ENCODE measurements at regions not wholly inside any gene's neighbourhood (a gene's known extent, or its start where the extent isn't known, plus 50 kb on each side); places are given as distances from the start of the nearest gene placed in this dataset.

DNA sequence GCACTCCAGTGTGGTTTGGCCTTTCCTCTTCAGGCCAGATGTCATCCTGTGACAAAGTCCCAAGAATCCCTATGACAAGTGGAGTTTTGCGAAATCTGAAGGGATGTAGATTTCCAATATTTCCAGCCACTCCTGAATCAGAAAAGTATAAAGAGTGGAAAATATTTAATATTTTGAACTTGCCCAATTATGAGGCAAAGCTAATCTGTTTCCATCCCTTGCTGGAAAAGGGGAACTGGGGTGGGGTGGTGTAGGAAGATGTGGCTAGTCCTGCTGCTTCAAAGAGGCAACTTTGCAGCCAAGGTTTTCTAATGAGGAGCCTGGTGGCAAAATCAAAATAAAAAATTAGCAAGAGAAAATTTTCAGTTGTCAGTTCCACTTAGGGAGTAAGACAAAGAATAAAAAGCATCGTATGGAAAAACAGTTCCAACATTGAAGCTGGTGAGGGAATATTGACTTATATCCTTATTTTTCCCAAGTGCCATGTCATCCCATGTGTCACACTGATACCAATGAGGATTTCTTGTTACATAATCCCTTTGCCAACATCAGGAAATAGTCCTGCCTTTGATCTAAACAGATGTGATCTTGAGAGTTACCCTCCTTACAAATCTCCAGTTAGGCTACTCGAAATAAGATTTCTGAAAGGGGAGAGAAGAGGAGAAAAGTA is 480.0 kb upstream of the JARID2 start:
- H3K4me3 Mint-ChIP-seq (ENCODE audit: low read depth, unreplicated experiment) = no peak overlapping the region
- no peaks in the 10 kb centered on the region for H3K36me3 Mint-ChIP-seq (ENCODE audit: insufficient read depth, unreplicated experiment)
- no peaks in the 10 kb centered on the region for H3K27me3 Mint-ChIP-seq (ENCODE audit: unreplicated experiment)
- no TSS peak for BruUV-seq (replicated peaks)
- no peaks in the 10 kb centered on the region for H3K9me3 Mint-ChIP-seq (ENCODE audit: low read depth, unreplicated experiment)
- CTCF ChIA-PET = no interaction called here
- H3K4me1 Mint-ChIP-seq (ENCODE audit: low read depth, unreplicated experiment) = peaks cover 10% of the 10 kb centered on the region
- TF ChIP-seq, protein P1, sequence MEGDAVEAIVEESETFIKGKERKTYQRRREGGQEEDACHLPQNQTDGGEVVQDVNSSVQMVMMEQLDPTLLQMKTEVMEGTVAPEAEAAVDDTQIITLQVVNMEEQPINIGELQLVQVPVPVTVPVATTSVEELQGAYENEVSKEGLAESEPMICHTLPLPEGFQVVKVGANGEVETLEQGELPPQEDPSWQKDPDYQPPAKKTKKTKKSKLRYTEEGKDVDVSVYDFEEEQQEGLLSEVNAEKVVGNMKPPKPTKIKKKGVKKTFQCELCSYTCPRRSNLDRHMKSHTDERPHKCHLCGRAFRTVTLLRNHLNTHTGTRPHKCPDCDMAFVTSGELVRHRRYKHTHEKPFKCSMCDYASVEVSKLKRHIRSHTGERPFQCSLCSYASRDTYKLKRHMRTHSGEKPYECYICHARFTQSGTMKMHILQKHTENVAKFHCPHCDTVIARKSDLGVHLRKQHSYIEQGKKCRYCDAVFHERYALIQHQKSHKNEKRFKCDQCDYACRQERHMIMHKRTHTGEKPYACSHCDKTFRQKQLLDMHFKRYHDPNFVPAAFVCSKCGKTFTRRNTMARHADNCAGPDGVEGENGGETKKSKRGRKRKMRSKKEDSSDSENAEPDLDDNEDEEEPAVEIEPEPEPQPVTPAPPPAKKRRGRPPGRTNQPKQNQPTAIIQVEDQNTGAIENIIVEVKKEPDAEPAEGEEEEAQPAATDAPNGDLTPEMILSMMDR (IDR thresholded peaks at IDR 0.05; ENCODE audit: unreplicated experiment) = no peak
- DNase-seq = no peak
- no peak overlapping the region for H3K27ac Mint-ChIP-seq (ENCODE audit: unreplicated experiment)
- intact Hi-C loops (cut with micrococcal nuclease; ENCODE audit: unreplicated experiment) = no loop called here

DNA sequence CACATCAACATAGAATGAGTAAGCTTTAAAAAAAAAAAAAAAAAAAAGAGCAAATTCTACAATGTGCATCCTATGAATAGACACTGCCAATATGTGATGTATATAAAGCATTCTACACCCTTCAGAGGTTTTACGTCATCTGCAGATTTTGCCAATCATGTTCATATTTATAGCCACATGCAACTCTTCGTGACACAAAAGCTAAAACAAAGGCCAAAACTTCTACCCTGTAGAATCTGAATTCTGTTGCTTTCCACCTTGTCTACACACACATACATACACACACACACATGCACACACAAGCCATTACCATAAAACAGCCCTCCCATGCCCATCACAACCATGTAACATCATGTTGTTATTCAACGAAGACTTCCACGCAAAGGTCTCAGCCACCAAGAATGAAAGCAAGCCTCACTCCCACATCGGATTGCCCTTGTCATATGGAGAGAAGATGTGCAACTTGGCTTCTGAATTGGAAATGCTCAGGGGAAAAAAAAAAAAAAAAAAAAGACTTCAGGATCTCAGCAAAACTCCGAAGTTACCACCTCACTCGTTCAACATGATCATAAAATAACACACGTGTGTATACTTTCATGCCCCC is 479.4 kb upstream of the JARID2 start:
- no TSS peak for BruUV-seq (replicated peaks)
- H3K9me3 Mint-ChIP-seq (ENCODE audit: low read depth, unreplicated experiment) = no peaks in the 10 kb centered on the region
- DNase-seq = no peak
- intact Hi-C loops (cut with micrococcal nuclease; ENCODE audit: unreplicated experiment) = no loop called here
- TF ChIP-seq, protein P1 (IDR thresholded peaks at IDR 0.05; ENCODE audit: unreplicated experiment) = no peak
- peaks cover 10% of the 10 kb centered on the region for H3K4me1 Mint-ChIP-seq (ENCODE audit: low read depth, unreplicated experiment)
- H3K36me3 Mint-ChIP-seq (ENCODE audit: insufficient read depth, unreplicated experiment) = no peaks in the 10 kb centered on the region
- H3K27me3 Mint-ChIP-seq (ENCODE audit: unreplicated experiment) = no peaks in the 10 kb centered on the region
- H3K27ac Mint-ChIP-seq (ENCODE audit: unreplicated experiment) = no peak overlapping the region
- CTCF ChIA-PET = no interaction called here
- H3K4me3 Mint-ChIP-seq (ENCODE audit: low read depth, unreplicated experiment) = no peak overlapping the region

DNA sequence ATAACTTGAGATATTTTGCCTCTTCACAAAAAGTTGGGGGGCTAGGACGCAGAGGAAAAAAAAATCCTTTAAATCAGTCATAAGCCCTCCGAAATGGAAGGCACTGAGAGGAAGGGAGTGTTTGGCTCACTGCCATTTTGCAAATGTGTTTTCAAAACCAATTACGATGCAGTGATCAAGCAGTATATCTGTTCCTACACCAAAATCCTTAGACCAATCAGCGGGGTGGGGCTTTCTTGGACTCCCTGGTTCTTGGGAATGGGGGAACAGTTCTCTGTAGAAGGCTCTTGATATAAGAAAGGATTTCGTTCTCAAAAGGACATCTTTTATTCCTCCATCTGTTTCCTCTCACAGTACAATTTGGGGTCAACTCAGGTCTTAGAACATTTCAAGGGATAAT is 478.6 kb upstream of the JARID2 start:
- no peak overlapping the region for H3K27ac Mint-ChIP-seq (ENCODE audit: unreplicated experiment)
- peaks cover 2% of the 10 kb centered on the region for H3K9me3 Mint-ChIP-seq (ENCODE audit: low read depth, unreplicated experiment)
- H3K36me3 Mint-ChIP-seq (ENCODE audit: insufficient read depth, unreplicated experiment) = no peaks in the 10 kb centered on the region
- TF ChIP-seq, protein P1 (IDR thresholded peaks at IDR 0.05; ENCODE audit: unreplicated experiment) = no peak
- H3K4me1 Mint-ChIP-seq (ENCODE audit: low read depth, unreplicated experiment) = peaks cover 10% of the 10 kb centered on the region
- no TSS peak for BruUV-seq (replicated peaks)
- CTCF ChIA-PET = no interaction called here
- intact Hi-C loops (cut with micrococcal nuclease; ENCODE audit: unreplicated experiment) = no loop called here
- no peak for DNase-seq
- no peak overlapping the region for H3K4me3 Mint-ChIP-seq (ENCODE audit: low read depth, unreplicated experiment)
- H3K27me3 Mint-ChIP-seq (ENCODE audit: unreplicated experiment) = no peaks in the 10 kb centered on the region

DNA sequence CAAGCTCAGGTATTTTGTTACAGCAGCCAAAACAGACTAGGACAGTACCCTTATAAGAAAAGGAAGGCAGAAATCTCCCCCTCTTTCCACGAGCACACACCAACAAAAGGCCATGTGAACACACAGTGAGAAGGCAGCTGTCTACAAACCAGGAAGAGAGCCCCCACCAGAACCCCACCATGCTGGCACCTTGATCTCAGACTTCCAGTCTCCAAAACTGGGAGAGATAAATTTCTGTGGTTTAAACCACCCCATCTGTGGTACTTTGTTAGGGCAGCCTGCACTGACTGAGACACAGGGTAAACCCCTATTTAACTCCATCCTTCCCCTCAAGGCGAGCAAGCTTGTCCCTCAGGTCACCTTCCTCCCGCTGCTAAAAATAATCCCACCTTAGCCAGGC is 475.8 kb upstream of the JARID2 start:
- DNase-seq = no peak
- Mint-ChIP-seq H3K27me3 (ENCODE audit: unreplicated experiment) (no peaks in the 10 kb centered on the region), H3K4me1 (ENCODE audit: low read depth, unreplicated experiment) (no peaks in the 10 kb centered on the region), H3K36me3 (ENCODE audit: insufficient read depth, unreplicated experiment) (no peaks in the 10 kb centered on the region), H3K4me3 (ENCODE audit: low read depth, unreplicated experiment) (no peak overlapping the region), H3K9me3 (ENCODE audit: low read depth, unreplicated experiment) (peaks cover 2% of the 10 kb centered on the region), H3K27ac (ENCODE audit: unreplicated experiment) (no peak overlapping the region)
- intact Hi-C loops (cut with micrococcal nuclease; ENCODE audit: unreplicated experiment) = no loop called here
- TF ChIP-seq, protein P1 (IDR thresholded peaks at IDR 0.05; ENCODE audit: unreplicated experiment) = no peak
- CTCF ChIA-PET = interaction anchor here (0.6 kb wide), 1 partner anchor 780 kb away, joined by 8 read pairs; no protein-coding TSS in a partner anchor
- no TSS peak for BruUV-seq (replicated peaks)
